AG10803 (cell line): ENCODE measurements at regions not wholly inside any gene's neighbourhood (a gene's known extent, or its start where the extent isn't known, plus 50 kb on each side); places are given as distances from the start of the nearest gene placed in this dataset.
"Not testable (repeated sequence)": the region's sequence is repeated elsewhere in the genome, so short reads cannot be mapped to it uniquely, and the experiment has no call there.

Experiments
- DNase-seq: peaks from one replicate; pipeline ENCODE4 v3.0.0; 2010; ENCODE audit warnings: low read depth
- H3K4me3 ChIP-seq: 2 replicates; pipeline ENCODE4 v1.5.1; 2011; ENCODE audit warnings: mild to moderate bottlenecking, low read length, control low read depth
- CTCF ChIP-seq: conservative IDR thresholded peaks from 2 replicates; pipeline ENCODE4 v1.5.1; 2011; ENCODE audit warnings: mild to moderate bottlenecking, low read length, control low read depth, inconsistent platforms

- TF ChIP-seq CTCF, result no peak
- DNase-seq, result no peak
- H3K4me3 ChIP-seq, result no peak overlapping the region
Observed at GRCh38 chr19:28619816-28620429, 593.0 kb downstream of the UQCRFS1 start.

GRCh38 chr19:28618504-28618903 lies 594.4 kb downstream of the UQCRFS1 start:
- H3K4me3 ChIP-seq, result no peak overlapping the region
- TF ChIP-seq CTCF, result no peak
- no peak for DNase-seq

- no peak for DNase-seq
- no peak for TF ChIP-seq CTCF
- H3K4me3 ChIP-seq, result no peak overlapping the region
Observed at GRCh38 chr19:28615966-28616365, 597.0 kb downstream of the UQCRFS1 start.

GRCh38 chr19:28615546-28615916 lies 597.4 kb downstream of the UQCRFS1 start:
- no peak for TF ChIP-seq CTCF
- H3K4me3 ChIP-seq, result no peak overlapping the region
- DNase-seq, result no peak

GRCh38 chr19:28614634-28615545 lies 598.1 kb downstream of the UQCRFS1 start:
- no peak for TF ChIP-seq CTCF
- H3K4me3 ChIP-seq, result no peak overlapping the region
- no peak for DNase-seq

- no peak overlapping the region for H3K4me3 ChIP-seq
- no peak for TF ChIP-seq CTCF
- no peak for DNase-seq
Observed at GRCh38 chr19:28612275-28612769, 600.6 kb downstream of the UQCRFS1 start.

GRCh38 chr19:28611227-28611914 lies 601.6 kb downstream of the UQCRFS1 start:
- not testable (repeated sequence) for DNase-seq, H3K4me3 ChIP-seq
